ENCODE measurements at regions not wholly inside any gene's neighbourhood (a gene's known extent, or its start where the extent isn't known, plus 50 kb on each side); places are given as distances from the start of the nearest gene placed in this dataset.
"Not testable (repeated sequence)": the region's sequence is repeated elsewhere in the genome, so short reads cannot be mapped to it uniquely, and the experiment has no call there.

DNA sequence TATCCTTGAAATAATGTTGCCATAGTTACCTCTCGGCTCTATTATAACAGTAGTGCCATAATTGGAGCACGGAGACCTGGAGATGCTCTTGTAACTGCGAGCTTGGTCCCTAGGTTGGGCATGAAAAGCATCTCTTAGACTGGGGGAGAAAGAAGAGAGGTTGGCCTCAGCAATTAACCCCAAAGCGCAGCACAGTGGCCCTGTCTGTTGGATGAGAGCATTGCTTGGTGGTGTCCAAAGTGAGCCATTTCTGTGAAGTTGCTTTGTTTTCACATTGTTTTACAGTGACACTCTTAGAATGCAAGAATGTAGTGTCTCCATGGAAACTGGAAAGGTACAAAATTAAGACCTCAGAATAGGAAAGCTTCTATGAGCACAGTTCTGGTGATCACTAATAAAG, 660.7 kb upstream of the EEF2KMT start:
- intact Hi-C loops (cut with DNase I): no loop called here
- no peak for DNase-seq (ENCODE audit: low spot score)

DNA sequence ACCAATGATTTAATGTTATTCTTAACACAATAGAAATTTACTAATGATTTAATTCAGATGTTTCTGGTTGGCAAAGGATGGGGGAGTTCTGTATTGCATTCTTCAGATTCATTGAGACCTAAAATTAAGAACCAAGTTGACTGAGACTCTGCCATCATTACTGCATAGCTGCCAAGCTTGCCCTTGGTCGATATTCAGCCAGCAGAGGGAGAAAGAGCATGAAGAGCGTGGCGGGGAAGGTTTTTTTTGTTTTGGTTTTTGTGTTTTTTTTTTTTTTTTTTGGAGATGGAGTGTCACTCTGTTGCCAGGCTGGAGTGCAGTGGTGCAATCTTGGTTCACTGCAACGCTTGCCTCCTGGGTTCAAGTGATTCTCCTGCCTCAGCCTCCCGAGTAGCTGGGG, 659.4 kb upstream of the EEF2KMT start:
- intact Hi-C loops (cut with DNase I): no loop called here
- no peak for DNase-seq (ENCODE audit: low spot score)

DNA sequence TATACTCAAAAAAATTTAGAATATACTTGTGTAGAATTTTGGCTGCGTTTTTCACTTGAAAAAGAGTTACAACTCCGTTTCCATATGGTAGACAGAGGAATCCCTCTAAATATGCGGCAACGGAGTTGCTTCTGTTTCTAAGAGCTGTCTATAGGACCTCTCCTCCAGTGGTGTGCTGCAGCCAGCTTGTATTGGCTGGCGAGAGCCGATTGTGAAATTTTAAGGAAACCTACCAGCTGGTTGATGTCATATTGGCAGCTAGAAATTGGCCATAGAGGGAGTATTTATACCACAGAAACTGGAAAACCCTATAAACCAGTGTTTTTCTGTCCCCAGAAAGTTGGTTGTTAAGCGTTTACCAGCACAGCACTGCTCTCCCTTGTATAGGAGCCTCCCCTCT, 655.8 kb upstream of the EEF2KMT start:
- intact Hi-C loops (cut with DNase I): no loop called here
- no peak for DNase-seq (ENCODE audit: low spot score)

DNA sequence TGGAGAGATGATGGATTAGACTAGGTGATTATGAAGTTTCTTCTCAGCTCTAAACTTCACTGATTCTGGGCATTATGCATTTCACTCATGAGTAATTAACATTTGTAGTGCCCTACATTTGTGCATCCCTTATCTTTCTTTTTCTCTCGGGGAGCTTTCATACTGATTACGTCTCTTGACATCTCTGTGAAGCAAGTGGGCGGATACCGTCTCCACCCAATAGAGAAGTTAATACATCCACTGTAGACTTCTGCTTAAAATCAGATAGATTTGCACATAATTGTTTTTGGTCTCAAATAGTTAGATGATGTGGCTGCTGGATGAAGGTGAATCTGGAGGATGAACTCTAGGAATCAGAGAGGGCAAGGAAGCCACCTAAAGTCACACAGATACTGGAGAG, 653.6 kb upstream of the EEF2KMT start:
- intact Hi-C loops (cut with DNase I): no loop called here
- no peak for DNase-seq (ENCODE audit: low spot score)

DNA sequence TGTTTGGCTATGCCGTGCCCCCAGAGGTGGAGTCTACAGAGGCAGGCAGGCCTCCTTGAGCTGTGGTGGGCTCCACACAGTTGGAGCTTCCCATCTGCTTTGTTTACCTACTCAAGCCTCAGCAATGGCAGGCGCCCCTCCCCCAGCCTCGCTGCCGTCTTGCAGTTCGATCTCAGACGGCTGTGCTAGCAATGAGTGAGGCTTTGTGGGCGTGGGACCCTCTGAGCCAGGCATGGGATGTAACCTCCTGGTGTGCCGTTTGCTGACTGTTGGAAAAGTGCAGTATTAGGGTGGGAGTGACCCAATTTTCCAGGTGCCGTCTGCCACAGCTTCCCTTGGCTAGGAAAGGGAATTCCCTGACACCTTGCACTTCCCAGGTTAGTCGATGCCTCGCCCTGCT, 652.8 kb upstream of the EEF2KMT start:
- DNase-seq (ENCODE audit: low spot score); intact Hi-C loops (cut with DNase I): not testable (repeated sequence)

DNA sequence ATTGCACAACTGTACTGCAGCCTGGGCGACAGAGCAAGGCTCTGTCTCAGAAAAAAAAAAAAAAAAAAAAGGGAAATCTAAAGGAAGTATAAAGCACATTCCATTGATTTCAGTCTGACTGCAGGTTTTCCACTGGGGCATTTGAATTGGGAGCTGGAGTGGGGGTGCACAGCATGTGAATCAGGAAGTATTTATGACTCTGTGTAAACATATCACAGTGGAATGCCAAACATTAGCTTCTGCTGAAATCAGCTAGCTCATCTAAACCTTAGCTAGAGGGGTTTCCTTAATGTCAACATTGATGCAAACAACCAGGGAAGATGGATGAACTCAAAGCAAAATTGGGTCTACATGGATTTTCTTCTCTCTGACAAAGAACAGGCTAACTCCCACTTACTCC, 641.0 kb upstream of the EEF2KMT start:
- no peak for DNase-seq (ENCODE audit: low spot score)
- intact Hi-C loops (cut with DNase I): no loop called here

DNA sequence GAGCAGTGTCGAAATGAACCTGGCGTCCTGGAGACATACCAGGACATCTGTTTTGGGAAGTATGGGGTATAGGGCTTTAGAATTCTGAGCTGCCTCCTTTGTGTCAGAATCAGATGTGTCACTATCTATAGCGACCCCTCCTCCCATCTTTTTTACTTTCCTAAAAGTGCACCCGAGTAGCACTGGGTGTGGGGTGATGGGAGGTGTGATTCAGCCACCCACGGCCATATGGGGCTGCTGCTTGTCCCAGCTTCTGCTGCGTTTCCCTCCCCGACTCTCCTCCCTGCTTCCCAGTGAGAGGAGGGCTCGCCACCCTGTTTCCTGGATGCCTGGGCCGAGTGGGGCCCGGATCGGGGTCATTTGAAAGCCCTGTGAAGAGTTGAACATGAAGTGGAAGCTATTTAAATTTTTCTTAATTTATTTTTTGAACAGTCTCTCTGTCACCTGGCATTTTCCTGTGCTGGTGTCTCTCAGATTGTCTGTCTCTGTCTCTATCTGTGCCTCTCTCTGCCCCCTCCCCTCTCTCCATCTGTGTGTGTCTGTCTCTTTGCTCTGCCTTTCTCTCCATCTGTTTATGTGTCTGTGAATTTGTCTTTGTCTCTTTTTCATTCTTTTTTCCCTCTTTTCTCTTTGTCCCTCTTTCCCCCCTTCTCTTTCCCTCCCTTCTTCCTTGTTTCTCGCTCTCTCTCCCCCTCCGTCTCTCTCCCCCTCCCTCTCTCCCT, 638.8 kb upstream of the EEF2KMT start:
- no peak for DNase-seq (ENCODE audit: low spot score)
- intact Hi-C loops (cut with DNase I): no loop called here

DNA sequence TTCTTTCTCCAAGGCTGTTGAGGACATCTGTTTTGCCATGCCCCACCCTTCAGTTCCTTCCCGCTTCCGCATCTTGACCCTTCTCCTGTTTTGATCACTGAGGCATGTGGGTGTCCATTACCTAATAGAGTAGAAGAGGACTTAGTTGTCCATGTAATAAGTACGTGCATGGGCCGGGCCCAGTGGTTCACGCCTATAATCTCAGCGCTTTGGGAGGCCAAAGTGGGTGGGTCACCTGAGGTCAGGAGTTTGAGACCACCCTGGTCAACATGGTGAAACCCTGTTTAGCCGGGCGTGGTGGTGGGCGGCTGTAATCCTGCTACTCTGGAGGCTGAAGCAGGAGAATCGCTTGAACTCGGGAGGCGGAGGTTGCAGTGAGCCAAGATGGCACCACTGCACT, 637.8 kb upstream of the EEF2KMT start:
- no peak for DNase-seq (ENCODE audit: low spot score)
- intact Hi-C loops (cut with DNase I): no loop called here

DNA sequence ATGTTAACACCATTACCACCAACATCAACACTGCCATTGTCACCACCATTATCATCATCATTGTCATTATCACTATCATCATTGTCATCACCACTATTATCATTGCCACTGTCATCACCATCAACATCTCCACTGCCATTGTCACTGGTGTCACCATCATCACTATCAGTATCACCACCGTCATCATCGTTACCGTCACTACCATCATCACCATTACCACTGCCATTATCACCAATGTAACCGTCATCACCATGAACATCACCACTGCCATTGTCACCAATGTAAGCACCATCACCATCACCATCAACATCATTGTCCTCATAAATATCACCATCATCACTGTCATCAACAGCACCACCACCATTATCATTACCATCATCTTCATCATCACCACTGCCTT, 633.2 kb upstream of the EEF2KMT start:
- DNase-seq (ENCODE audit: low spot score): no peak
- intact Hi-C loops (cut with DNase I): no loop called here

DNA sequence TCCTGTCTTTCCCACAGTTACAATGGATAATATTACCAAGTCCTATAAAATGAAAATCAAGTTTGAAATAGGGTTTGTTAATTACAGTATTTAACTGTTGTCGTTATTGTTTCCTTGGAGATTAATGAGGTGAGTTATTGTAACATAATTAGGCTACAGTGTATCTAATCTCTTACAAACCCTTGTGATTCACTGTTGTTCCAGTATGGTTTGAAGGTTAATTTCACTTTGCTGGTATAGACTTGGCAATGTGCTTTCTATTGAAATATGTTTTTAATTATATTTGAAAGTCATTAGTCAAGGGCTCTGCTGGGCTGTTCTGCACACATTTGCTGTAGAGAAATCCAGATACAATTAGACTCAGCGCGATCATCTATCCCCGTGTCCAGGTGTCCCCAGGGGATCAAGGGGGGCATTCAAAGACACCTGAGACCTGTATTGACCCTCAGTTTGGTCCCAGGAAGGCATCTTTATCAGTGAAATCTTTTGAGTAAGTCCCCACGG, 624.6 kb upstream of the EEF2KMT start:
- no peak for DNase-seq (ENCODE audit: low spot score)
- intact Hi-C loops (cut with DNase I): no loop called here

DNA sequence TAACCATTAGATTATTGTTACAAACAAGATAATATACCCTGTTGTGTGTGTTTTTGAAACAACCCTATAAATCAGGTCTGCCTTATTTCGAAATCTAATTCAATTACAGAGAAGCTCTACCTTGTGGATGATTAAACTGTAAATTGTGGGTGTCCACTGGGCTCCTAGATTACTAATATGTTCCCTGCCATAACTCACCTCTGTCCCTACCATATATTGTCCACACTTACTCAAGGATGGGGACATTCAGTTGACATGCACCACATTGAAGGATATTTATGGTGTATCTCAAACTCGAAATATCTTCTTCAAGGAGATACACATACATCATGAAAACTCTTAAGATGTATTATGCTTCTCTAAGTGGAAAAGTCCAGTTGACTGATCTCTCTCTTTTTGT, 617.6 kb upstream of the EEF2KMT start:
- no peak for DNase-seq (ENCODE audit: low spot score)
- intact Hi-C loops (cut with DNase I): no loop called here

DNA sequence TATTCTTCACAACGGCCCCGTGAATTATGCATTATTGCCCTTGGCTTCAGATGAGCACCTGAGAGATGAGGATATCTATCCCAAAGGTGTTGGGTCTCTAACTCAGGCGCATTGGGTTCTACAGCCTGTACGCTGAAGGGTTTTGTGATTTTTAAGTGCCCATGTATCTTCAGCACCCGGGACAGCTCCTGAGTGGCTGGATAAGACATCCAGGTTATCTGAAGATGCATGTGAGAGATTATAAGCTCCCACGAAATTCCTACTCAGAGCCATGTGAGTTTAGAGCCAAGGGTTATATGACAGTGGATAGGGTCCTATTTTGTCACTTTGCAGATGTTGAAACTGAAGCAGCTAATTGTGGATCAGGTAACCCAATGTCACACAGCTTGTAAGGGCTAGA, 612.3 kb upstream of the EEF2KMT start:
- intact Hi-C loops (cut with DNase I): no loop called here
- no peak for DNase-seq (ENCODE audit: low spot score)

DNA sequence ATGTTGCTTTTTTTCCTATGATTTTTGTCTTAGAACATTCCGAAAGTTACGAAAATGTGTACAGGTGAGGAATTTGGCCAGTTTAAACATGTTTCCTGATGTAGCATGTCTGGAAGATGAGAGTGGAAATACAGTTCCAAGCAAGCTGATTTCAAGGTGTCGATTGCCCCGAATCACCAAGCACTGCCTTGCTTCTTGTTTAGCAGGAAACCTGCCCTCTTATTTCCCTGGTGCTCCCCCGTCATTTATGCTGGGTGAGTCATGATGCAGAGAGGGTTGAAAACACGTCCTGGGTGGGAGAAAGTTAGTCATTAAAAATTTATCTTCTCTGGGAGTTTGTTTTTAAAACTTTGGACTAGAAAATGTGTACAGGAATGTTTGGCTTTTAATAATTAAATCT, 608.6 kb upstream of the EEF2KMT start:
- no peak for DNase-seq (ENCODE audit: low spot score)
- intact Hi-C loops (cut with DNase I): no loop called here

DNA sequence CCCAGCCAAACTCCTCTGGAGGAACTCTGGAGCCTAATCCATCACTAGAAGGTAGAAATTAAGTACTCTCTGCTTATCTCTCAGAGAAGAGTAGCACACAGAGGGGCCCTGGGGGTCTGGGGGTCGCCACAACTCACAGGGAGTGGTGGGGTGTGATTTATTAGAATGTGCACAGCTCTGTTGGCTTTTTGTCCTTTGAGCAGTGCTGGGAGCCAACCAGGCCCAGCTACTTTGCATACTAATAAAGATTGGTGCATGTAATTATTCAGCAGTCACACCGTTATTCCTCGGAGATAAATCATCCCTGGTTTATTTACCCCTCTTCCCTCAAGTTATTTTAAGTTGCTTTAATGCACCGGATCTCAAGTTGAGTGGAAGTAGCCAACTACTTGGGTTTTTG, 606.7 kb upstream of the EEF2KMT start:
- no peak for DNase-seq (ENCODE audit: low spot score)
- intact Hi-C loops (cut with DNase I): no loop called here

DNA sequence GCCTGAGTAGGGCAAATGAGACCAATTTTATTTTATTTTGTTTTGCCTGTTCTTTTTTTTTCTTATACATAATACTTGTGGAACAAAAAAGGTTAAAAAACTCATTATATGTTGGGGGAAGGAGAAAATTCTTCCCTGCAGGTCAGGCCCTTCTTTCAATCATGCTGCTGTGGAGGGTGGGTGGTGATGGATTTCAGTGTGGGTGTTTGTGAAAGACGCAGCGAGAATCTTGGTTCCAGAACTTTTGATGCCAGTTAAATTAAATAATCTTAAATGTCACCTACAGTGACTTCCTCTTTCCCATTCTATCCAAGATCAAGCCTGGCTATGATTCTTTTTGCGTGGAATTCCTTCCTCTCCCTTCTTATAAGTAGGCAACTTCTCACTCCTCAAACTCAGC, 595.8 kb upstream of the EEF2KMT start:
- DNase-seq (ENCODE audit: low spot score): no peak
- intact Hi-C loops (cut with DNase I): no loop called here

DNA sequence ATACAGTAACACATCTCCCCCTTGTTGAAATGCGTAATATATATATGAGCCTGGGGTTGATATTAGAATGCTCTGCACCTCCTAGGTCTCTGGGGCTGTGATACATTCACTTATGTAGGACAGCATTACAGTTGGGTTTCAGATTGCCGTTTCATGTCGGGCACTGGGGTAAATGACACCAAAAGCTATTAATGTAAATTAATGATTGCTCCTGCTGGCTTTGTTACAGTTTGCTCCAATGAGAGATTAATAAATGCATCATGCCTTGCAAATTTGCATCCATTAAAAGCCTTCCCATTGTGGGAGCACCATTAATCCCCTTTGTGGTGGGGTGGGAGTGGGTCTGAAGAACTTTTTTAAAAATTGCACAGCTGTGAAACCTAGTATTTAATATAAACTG, 584.4 kb upstream of the EEF2KMT start:
- intact Hi-C loops (cut with DNase I): no loop called here
- no peak for DNase-seq (ENCODE audit: low spot score)

DNA sequence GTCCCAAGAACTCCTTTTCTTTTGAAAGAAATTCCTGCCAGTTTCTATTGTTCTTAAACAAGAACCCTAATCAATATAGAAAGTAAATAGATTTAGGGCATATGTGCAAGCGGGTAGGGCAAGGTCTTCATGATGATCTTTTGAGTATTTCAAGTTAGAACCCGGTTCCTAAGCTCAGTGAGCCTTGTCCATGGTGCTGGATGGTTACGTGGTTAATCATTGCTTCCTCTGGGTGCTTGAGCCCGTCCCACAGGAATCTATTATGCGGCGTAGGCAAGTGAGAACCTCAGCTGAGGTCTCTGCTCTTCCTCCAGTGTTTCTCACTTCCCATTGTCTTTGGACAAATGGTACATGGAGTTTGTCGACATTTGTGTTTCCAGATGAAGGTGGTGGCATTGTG, 580.8 kb upstream of the EEF2KMT start:
- intact Hi-C loops (cut with DNase I): no loop called here
- no peak for DNase-seq (ENCODE audit: low spot score)

DNA sequence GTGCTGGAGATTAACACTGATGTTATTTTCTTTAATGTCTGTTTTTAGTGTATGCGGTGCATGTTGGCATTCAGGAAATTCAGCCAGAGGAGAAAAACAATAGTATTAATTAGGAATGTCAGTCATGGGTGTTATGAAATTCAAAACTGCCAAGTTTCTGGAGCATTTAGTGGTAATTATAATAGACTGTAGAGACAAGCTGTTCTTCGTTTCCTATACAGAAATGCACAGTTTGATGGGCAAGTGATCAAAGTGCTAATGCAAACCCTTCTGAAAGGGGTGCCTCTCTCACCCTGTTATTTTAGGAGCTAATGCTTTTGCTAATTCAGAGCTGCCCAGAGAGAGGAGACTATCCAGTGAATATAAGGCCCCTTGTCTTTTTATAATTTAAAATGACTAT, 573.8 kb upstream of the EEF2KMT start:
- no peak for DNase-seq (ENCODE audit: low spot score)
- intact Hi-C loops (cut with DNase I): no loop called here

DNA sequence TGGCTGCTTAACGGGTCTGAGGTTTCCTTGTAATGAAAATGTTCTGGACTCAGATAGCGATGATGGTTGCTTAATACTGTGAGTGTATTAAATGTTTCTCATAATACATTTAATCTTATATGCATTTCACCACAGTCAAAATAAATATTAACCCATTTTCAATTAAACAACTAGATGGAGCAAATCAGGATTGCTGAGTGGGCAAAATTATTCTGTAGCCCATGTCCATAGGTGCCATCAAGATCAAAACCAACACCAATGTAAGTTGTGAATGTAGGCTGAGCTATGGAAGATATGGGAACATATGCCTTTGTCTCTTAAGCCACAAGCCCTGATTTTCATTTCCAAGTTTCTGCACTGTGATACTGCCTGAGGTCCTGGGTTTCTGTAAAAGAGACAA, 572.6 kb upstream of the EEF2KMT start:
- intact Hi-C loops (cut with DNase I): no loop called here
- no peak for DNase-seq (ENCODE audit: low spot score)

DNA sequence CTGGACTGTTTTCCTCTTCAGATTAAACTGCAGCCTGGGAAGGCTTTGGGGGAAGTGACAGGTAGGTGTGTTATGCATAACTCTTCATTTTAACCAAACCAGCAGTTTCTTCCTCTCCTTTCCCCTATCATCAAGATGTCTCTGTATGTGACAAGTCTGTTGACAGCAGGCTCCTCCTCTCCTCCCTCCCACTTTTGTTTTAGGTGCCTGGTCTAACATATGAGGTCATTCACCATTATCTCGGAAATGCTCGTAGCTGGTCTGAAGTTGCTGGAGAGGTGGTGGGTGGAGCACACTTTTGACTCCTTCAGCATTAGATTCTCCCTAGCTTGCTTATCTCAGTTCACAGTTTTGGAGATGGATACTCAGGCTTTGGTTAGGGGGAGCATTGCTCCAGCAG, 571.0 kb upstream of the EEF2KMT start:
- intact Hi-C loops (cut with DNase I): no loop called here

DNA sequence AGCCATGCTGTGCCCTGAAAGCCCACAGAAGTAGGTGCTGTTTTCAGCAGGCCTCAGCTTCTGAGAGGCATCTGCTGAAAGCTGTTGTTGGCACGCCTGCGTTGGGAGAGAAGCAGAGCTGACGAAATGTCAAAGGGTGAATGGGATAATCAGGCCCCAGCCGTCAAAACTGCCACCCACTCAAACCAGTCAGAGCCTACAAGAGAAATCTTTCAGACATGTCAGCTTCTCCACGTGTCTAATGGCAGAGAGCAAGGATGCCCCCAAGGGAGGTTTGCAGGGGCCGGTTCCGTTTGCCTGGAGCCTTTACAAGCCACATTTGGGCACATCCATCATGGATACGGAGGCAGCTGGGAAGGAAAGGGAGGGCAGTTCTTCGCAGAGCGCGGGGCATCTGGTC, 568.2 kb upstream of the EEF2KMT start:
- intact Hi-C loops (cut with DNase I): no loop called here
- no peak for DNase-seq (ENCODE audit: low spot score)

More for the DNA sequence above, 571.0 kb upstream of the EEF2KMT start:
- no peak for DNase-seq (ENCODE audit: low spot score)

DNA sequence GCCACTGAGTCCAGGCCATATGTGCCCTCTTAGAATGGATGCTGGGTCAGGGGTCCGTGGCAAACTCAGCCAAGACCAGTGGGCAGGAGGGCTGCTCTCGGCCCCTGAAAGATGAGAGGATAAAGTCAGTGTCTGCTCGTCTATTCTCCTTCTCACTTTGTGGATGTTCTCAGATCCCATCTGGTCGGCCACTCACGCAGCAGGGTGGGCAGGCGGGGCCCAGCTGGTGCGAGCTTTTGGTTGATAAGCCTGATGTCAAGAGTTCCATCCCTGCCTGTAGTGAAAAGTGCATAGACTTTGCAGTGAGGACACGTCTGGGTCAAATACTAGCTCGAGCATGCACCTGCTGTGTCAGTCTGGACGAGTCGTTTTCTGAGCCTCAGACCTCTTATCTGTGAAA, 556.2 kb upstream of the EEF2KMT start:
- intact Hi-C loops (cut with DNase I): no loop called here
- no peak for DNase-seq (ENCODE audit: low spot score)

Measured in cardiac septum (tissue), 1 donor.